ENCODE measurements at regions not wholly inside any gene's neighbourhood (a gene's known extent, or its start where the extent isn't known, plus 50 kb on each side); places are given as distances from the start of the nearest gene placed in this dataset.

DNA sequence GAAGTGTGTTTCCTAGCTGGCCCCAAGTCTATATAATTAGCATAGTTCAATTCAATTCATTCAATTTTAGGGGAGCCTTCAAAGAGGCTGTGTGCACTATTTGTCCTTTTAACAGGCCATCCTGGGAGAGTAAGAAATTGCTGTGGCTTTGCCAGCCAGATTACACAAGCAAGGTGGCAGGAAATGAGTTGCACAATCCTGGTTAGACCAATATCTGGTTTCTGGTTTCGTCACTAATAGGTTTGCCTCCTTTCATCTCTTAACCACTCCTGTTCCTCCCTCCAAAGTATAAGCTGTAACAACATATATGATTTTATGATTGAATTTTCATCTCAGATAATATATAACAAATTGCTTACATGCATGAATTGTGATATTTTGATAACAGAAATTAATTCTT lies 84.1 kb upstream of the NEGR1 start:
- TF ChIP-seq, protein P1, sequence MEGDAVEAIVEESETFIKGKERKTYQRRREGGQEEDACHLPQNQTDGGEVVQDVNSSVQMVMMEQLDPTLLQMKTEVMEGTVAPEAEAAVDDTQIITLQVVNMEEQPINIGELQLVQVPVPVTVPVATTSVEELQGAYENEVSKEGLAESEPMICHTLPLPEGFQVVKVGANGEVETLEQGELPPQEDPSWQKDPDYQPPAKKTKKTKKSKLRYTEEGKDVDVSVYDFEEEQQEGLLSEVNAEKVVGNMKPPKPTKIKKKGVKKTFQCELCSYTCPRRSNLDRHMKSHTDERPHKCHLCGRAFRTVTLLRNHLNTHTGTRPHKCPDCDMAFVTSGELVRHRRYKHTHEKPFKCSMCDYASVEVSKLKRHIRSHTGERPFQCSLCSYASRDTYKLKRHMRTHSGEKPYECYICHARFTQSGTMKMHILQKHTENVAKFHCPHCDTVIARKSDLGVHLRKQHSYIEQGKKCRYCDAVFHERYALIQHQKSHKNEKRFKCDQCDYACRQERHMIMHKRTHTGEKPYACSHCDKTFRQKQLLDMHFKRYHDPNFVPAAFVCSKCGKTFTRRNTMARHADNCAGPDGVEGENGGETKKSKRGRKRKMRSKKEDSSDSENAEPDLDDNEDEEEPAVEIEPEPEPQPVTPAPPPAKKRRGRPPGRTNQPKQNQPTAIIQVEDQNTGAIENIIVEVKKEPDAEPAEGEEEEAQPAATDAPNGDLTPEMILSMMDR (IDR thresholded peaks at IDR 0.05) = no peak
- TF ChIP-seq POLR2A (IDR thresholded peaks at IDR 0.05) (no peak), EP300 (IDR thresholded peaks at IDR 0.05) (no peak)

Measured in ovary (tissue), 3 donors.